ENCODE measurements at regions not wholly inside any gene's neighbourhood (a gene's known extent, or its start where the extent isn't known, plus 50 kb on each side); places are given as distances from the start of the nearest gene placed in this dataset.

DNA sequence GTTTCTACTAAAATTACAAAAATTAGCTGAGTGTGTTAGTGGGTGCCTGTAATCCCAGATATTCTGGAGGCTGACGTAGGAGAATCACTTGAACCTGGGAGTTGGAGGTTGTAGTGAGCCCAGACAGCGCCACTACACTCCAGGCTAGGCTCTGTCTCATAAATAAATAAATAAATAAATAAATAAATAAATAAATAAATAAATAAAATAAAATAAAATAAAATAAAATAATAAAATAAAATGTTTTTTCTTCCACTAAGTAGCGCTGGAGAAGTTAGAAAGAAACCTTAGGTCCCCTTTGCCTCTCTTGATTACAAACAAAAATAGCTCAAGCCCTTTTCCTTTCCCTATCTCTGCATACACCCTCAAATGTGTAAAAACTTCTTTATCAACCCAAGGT is 525.9 kb downstream of the IPMK start:
- TF ChIP-seq, protein P1, sequence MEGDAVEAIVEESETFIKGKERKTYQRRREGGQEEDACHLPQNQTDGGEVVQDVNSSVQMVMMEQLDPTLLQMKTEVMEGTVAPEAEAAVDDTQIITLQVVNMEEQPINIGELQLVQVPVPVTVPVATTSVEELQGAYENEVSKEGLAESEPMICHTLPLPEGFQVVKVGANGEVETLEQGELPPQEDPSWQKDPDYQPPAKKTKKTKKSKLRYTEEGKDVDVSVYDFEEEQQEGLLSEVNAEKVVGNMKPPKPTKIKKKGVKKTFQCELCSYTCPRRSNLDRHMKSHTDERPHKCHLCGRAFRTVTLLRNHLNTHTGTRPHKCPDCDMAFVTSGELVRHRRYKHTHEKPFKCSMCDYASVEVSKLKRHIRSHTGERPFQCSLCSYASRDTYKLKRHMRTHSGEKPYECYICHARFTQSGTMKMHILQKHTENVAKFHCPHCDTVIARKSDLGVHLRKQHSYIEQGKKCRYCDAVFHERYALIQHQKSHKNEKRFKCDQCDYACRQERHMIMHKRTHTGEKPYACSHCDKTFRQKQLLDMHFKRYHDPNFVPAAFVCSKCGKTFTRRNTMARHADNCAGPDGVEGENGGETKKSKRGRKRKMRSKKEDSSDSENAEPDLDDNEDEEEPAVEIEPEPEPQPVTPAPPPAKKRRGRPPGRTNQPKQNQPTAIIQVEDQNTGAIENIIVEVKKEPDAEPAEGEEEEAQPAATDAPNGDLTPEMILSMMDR (conservative IDR thresholded peaks at IDR 0.05; ENCODE audit: low read length) = no peak
- TF ChIP-seq EZH2phosphoT487 (IDR thresholded peaks at IDR 0.05; ENCODE audit: borderline replicate concordance, low read depth, low read length) = no peak
